GM12892 (cell line): ENCODE measurements at regions not wholly inside any gene's neighbourhood (a gene's known extent, or its start where the extent isn't known, plus 50 kb on each side); places are given as distances from the start of the nearest gene placed in this dataset.
"Not testable (repeated sequence)": the region's sequence is repeated elsewhere in the genome, so short reads cannot be mapped to it uniquely, and the experiment has no call there.

Experiments
- POLR2A ChIP-seq: IDR thresholded peaks from 2 replicates; pipeline ENCODE4 v1.6.1; 2011; ENCODE audit warnings: low read depth, low read length, control low read depth
- POLR2AphosphoS5 ChIP-seq: IDR thresholded peaks from 2 replicates; pipeline ENCODE4 v1.6.1; 2011; ENCODE audit warnings: low read depth, low read length, control low read depth
- TAF1 ChIP-seq: IDR thresholded peaks from 2 replicates; pipeline ENCODE4 v1.6.1; 2011; ENCODE audit warnings: low read depth, mild to moderate bottlenecking, control low read depth, low read length, borderline replicate concordance

- not testable (repeated sequence) for TF ChIP-seq POLR2A, TAF1, POLR2AphosphoS5
These were observed 133.1 kb downstream of the DHRS2 start for GRCh38 chr14:23769221-23769728.
